GM21619 (cell line): ENCODE measurements at regions not wholly inside any gene's neighbourhood (a gene's known extent, or its start where the extent isn't known, plus 50 kb on each side); places are given as distances from the start of the nearest gene placed in this dataset.

ENCODE experiments used
- ATAC-seq: cut with Tn5 transposase; IDR thresholded peaks from one replicate; pipeline ENCODE4 v1.9.1; 2021; ENCODE audit not compliant: unreplicated experiment

- no peak for ATAC-seq
Observed at GRCh38 chr1:99561952-99562351, 84.0 kb upstream of the PALMD start.

- ATAC-seq = no peak
Observed at GRCh38 chr1:99565606-99566289, 80.2 kb upstream of the PALMD start.

GRCh38 chr1:99566290-99567021 is 79.5 kb upstream of the PALMD start:
- no peak for ATAC-seq

- ATAC-seq = no peak
Observed at GRCh38 chr1:99570486-99571089, 75.3 kb upstream of the PALMD start.

- ATAC-seq = no peak
Observed at GRCh38 chr1:99571092-99571734, 74.7 kb upstream of the PALMD start.

GRCh38 chr1:99573431-99574217 is 72.3 kb upstream of the PALMD start:
- no peak for ATAC-seq

GRCh38 chr1:99577313-99577712 is 68.6 kb upstream of the PALMD start:
- no peak for ATAC-seq

GRCh38 chr1:99579691-99580172 is 66.2 kb upstream of the PALMD start:
- no peak for ATAC-seq

GRCh38 chr1:99580451-99580850 is 65.5 kb upstream of the PALMD start:
- ATAC-seq = no peak

GRCh38 chr1:99587008-99587407 is 58.9 kb upstream of the PALMD start:
- no peak for ATAC-seq

- ATAC-seq = no peak
Observed at GRCh38 chr1:99589186-99589636, 56.7 kb upstream of the PALMD start.

GRCh38 chr1:99590578-99591209 is 55.2 kb upstream of the PALMD start:
- ATAC-seq = no peak

GRCh38 chr1:99591886-99592285 is 54.0 kb upstream of the PALMD start:
- no peak for ATAC-seq

- ATAC-seq = no peak
Observed at GRCh38 chr1:99594205-99594604, 51.7 kb upstream of the PALMD start.

- ATAC-seq = no peak
Observed at GRCh38 chr1:99595041-99595440, 50.9 kb upstream of the PALMD start.

GRCh38 chr1:99595441-99595840 is 50.5 kb upstream of the PALMD start:
- no peak for ATAC-seq
